T-helper 1 cell treated with Interleukin-12 subunit alpha and Interleukin-12 subunit beta and Interleukin-4 antibody, amounts not matched to agents 30 ng/mL and 1 ng/mL, for 36 hours (primary cell): ENCODE measurements at regions not wholly inside any gene's neighbourhood (a gene's known extent, or its start where the extent isn't known, plus 50 kb on each side); places are given as distances from the start of the nearest gene placed in this dataset.

Source experiments
- intact Hi-C: fragments of 100-400 bp; cut with micrococcal nuclease; formaldehyde crosslinking; loops from one replicate; pipeline ENCODE4 v1.15.1; 2024

GRCh38 chr7:33849971-33850559, 55.3 kb upstream of the BMPER start:
- intact Hi-C loops, result no loop called here

GRCh38 chr7:33850768-33851167, 54.6 kb upstream of the BMPER start:
- intact Hi-C loops, result no loop called here

- intact Hi-C loops, result no loop called here
Measured at GRCh38 chr7:33852838-33853237, 52.5 kb upstream of the BMPER start.

GRCh38 chr7:33853361-33854062, 51.8 kb upstream of the BMPER start:
- intact Hi-C loops, result no loop called here

GRCh38 chr7:33854178-33854577, 51.2 kb upstream of the BMPER start:
- intact Hi-C loops, result no loop called here

GRCh38 chr7:33854801-33855350, 50.5 kb upstream of the BMPER start:
- intact Hi-C loops, result no loop called here
